ENCODE measurements at regions not wholly inside any gene's neighbourhood (a gene's known extent, or its start where the extent isn't known, plus 50 kb on each side); places are given as distances from the start of the nearest gene placed in this dataset.

GRCh38 chr2:40507432-40507831, 55.5 kb upstream of the SLC8A1 start:
- H3K4me3 ChIP-seq (ENCODE audit: low read length) = no peak overlapping the region
- DNase-seq (ENCODE audit: low read depth) = no peak
- no peak for TF ChIP-seq CTCF (IDR thresholded peaks at IDR 0.05; ENCODE audit: insufficient read depth, low read depth, low read length, missing control alignments)

- no peak overlapping the region for H3K4me3 ChIP-seq (ENCODE audit: low read length)
- TF ChIP-seq CTCF (IDR thresholded peaks at IDR 0.05; ENCODE audit: insufficient read depth, low read depth, low read length, missing control alignments) = no peak
- no peak for DNase-seq (ENCODE audit: low read depth)
Observed at GRCh38 chr2:40510304-40510703, 58.4 kb upstream of the SLC8A1 start.

GRCh38 chr2:40511661-40512213, 59.8 kb upstream of the SLC8A1 start:
- no peak overlapping the region for H3K4me3 ChIP-seq (ENCODE audit: low read length)

GRCh38 chr2:40512256-40512655, 60.4 kb upstream of the SLC8A1 start:
- no peak for DNase-seq (ENCODE audit: low read depth)
- H3K4me3 ChIP-seq (ENCODE audit: low read length) = no peak overlapping the region
- no peak for TF ChIP-seq CTCF (IDR thresholded peaks at IDR 0.05; ENCODE audit: insufficient read depth, low read depth, low read length, missing control alignments)

More at GRCh38 chr2:40511661-40512213, 59.8 kb upstream of the SLC8A1 start:
- DNase-seq (ENCODE audit: low read depth) = peak; percentile 19
- no peak for TF ChIP-seq CTCF (IDR thresholded peaks at IDR 0.05; ENCODE audit: insufficient read depth, low read depth, low read length, missing control alignments)

GRCh38 chr2:40513201-40513600, 61.3 kb upstream of the SLC8A1 start:
- no peak for TF ChIP-seq CTCF (IDR thresholded peaks at IDR 0.05; ENCODE audit: insufficient read depth, low read depth, low read length, missing control alignments)
- DNase-seq (ENCODE audit: low read depth) = no peak
- no peak overlapping the region for H3K4me3 ChIP-seq (ENCODE audit: low read length)

- TF ChIP-seq CTCF (IDR thresholded peaks at IDR 0.05; ENCODE audit: insufficient read depth, low read depth, low read length, missing control alignments) = no peak
- DNase-seq (ENCODE audit: low read depth) = no peak
- H3K4me3 ChIP-seq (ENCODE audit: low read length) = no peak overlapping the region
Observed at GRCh38 chr2:40516604-40517003, 64.7 kb upstream of the SLC8A1 start.

GRCh38 chr2:40528564-40528963, 76.7 kb upstream of the SLC8A1 start:
- no peak for DNase-seq (ENCODE audit: low read depth)
- no peak overlapping the region for H3K4me3 ChIP-seq (ENCODE audit: low read length)
- no peak for TF ChIP-seq CTCF (IDR thresholded peaks at IDR 0.05; ENCODE audit: insufficient read depth, low read depth, low read length, missing control alignments)
